BJ (cell line): ENCODE measurements at regions not wholly inside any gene's neighbourhood (a gene's known extent, or its start where the extent isn't known, plus 50 kb on each side); places are given as distances from the start of the nearest gene placed in this dataset.

Experiments used
- CTCF ChIA-PET: fragments of 350-600 bp; formaldehyde crosslinking; extraction: SDS; loops from one replicate; lab custom pipeline; 2021; ENCODE audit warnings: antibody characterized with exemption, inconsistent platforms; lab: Yijun Ruan, JAX
- POLR2A ChIA-PET: fragments of 300-600 bp; sonication (Branson Sonifier 250); formaldehyde crosslinking; extraction: SDS; loops from one replicate; lab custom pipeline; 2021; ENCODE audit warnings: antibody characterized with exemption; lab: Charles Lee
- DNase-seq: peaks from one replicate; pipeline ENCODE4 v3.0.0-alpha.2; 2011; ENCODE audit warnings: low read depth
- H3K27me3 ChIP-seq: 2 replicates; pipeline ENCODE4 v1.6.0; 2011; ENCODE audit warnings: low read length; ENCODE audit not compliant: control insufficient read depth, insufficient read depth
- H3K36me3 ChIP-seq: 2 replicates; pipeline ENCODE4 v1.5.1; 2011; ENCODE audit warnings: low read length; ENCODE audit not compliant: control insufficient read depth, insufficient read depth
- H3K4me3 ChIP-seq: 2 replicates; pipeline ENCODE4 v1.5.1; 2011; ENCODE audit warnings: low read depth, mild to moderate bottlenecking, control low read depth, low read length
- TF ChIP-seq, protein P1 (sequence below): IDR thresholded peaks from 2 replicates; pipeline ENCODE4 v1.5.1; 2011; ENCODE audit warnings: low read depth, mild to moderate bottlenecking, control low read depth, inconsistent platforms, low read length, moderate library complexity; ENCODE audit not compliant: insufficient read depth

GRCh38 chr11:98952107-98952506 is 68.6 kb upstream of the CNTN5 start:
- Histone ChIP-seq H3K36me3 (no peaks in the 10 kb centered on the region), H3K4me3 (no peak overlapping the region), H3K27me3 (no peaks in the 10 kb centered on the region)
- POLR2A ChIA-PET = no interaction called here
- TF ChIP-seq, protein P1, sequence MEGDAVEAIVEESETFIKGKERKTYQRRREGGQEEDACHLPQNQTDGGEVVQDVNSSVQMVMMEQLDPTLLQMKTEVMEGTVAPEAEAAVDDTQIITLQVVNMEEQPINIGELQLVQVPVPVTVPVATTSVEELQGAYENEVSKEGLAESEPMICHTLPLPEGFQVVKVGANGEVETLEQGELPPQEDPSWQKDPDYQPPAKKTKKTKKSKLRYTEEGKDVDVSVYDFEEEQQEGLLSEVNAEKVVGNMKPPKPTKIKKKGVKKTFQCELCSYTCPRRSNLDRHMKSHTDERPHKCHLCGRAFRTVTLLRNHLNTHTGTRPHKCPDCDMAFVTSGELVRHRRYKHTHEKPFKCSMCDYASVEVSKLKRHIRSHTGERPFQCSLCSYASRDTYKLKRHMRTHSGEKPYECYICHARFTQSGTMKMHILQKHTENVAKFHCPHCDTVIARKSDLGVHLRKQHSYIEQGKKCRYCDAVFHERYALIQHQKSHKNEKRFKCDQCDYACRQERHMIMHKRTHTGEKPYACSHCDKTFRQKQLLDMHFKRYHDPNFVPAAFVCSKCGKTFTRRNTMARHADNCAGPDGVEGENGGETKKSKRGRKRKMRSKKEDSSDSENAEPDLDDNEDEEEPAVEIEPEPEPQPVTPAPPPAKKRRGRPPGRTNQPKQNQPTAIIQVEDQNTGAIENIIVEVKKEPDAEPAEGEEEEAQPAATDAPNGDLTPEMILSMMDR = no peak
- CTCF ChIA-PET = no interaction called here
- no peak for DNase-seq

- TF ChIP-seq, protein P1 = no peak
- ChIA-PET POLR2A (no interaction called here), CTCF (no interaction called here)
- H3K4me3 ChIP-seq = no peak overlapping the region
- no peaks in the 10 kb centered on the region for H3K36me3 ChIP-seq
- DNase-seq = no peak
- no peaks in the 10 kb centered on the region for H3K27me3 ChIP-seq
These were observed 65.2 kb upstream of the CNTN5 start for GRCh38 chr11:98955551-98955950.

- TF ChIP-seq, protein P1 = no peak
- POLR2A ChIA-PET = no interaction called here
- CTCF ChIA-PET = no interaction called here
- Histone ChIP-seq H3K36me3 (no peaks in the 10 kb centered on the region), H3K4me3 (no peak overlapping the region), H3K27me3 (no peaks in the 10 kb centered on the region)
- no peak for DNase-seq
These were observed 56.6 kb upstream of the CNTN5 start for GRCh38 chr11:98964146-98964545.

GRCh38 chr11:98965358-98965757 is 55.4 kb upstream of the CNTN5 start:
- no peaks in the 10 kb centered on the region for H3K36me3 ChIP-seq
- no peak for DNase-seq
- H3K4me3 ChIP-seq = no peak overlapping the region
- TF ChIP-seq, protein P1 = no peak
- ChIA-PET CTCF (no interaction called here), POLR2A (no interaction called here)
- H3K27me3 ChIP-seq = no peaks in the 10 kb centered on the region

DNA sequence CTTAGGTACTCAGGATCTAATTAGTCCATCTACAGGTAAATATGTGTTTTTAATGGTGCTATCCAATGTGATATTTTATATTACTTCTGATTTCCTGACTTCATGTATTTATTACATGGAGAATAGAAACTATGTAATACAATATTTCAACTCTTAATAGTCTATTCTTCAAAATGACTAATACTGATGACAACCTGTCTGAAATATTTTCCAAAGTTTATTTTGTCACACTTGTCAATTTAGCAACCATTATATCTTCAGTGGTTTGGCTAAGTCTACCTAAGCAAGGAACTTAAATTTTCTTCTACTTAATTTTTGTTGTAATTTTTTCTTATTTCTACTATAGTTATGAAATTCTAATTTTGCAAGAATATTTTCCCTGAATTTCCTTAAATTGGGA is 55.0 kb upstream of the CNTN5 start:
- H3K36me3 ChIP-seq = no peaks in the 10 kb centered on the region
- POLR2A ChIA-PET = no interaction called here
- TF ChIP-seq, protein P1 = no peak
- no peaks in the 10 kb centered on the region for H3K27me3 ChIP-seq
- CTCF ChIA-PET = no interaction called here
- no peak for DNase-seq
- no peak overlapping the region for H3K4me3 ChIP-seq
